Lung (tissue), 11 donors: ENCODE measurements at regions not wholly inside any gene's neighbourhood (a gene's known extent, or its start where the extent isn't known, plus 50 kb on each side); places are given as distances from the start of the nearest gene placed in this dataset.

Experiments
- ATAC-seq: fragments of 200-7000 bp; cut with Tn5 transposase; one replicate; pipeline ENCODE4 v1.9.1; 2020; ENCODE audit warnings: moderate number of reproducible peaks; ENCODE audit not compliant: insufficient read depth, low FRiP score
- DNase-seq, 3 donors: peaks; one replicate each; pipeline ENCODE4 v3.0.0-alpha.2; 2013 to 2017
- H3K27ac ChIP-seq, 2 donors: one replicate each; pipeline ENCODE4 v1.5.1; 2013; ENCODE audit warnings: mild to moderate bottlenecking in 2 of 2, moderate library complexity in 2 of 2, control low read depth in 1 of 2, inconsistent platforms in 1 of 2, low read depth in 1 of 2, low read length in 1 of 2
- H3K27me3 ChIP-seq, 3 donors: one replicate each; pipeline ENCODE4 v1.5.1; 2013; ENCODE audit warnings: low read length in 2 of 3; ENCODE audit not compliant: control insufficient read depth in 3 of 3, insufficient read depth in 3 of 3
- H3K36me3 ChIP-seq, 4 donors: one replicate each; pipeline ENCODE4 v1.5.1; 2013; ENCODE audit warnings: low read length in 4 of 4, mild to moderate bottlenecking in 1 of 4, moderate library complexity in 1 of 4; ENCODE audit not compliant: control insufficient read depth in 4 of 4, insufficient read depth in 4 of 4
- H3K4me1 ChIP-seq, 5 donors: one replicate each; pipeline ENCODE4 v1.5.1; 2013; ENCODE audit warnings: low read length in 5 of 5, mild to moderate bottlenecking in 2 of 5, moderate library complexity in 1 of 5; ENCODE audit not compliant: control insufficient read depth in 5 of 5, insufficient read depth in 5 of 5
- H3K4me3 ChIP-seq: one replicate; pipeline ENCODE4 v1.5.1; 2013; ENCODE audit warnings: mild to moderate bottlenecking, control low read depth, moderate library complexity
- H3K9ac ChIP-seq, 2 donors: one replicate each; pipeline ENCODE4 v1.5.1; 2013; ENCODE audit warnings: low read length in 2 of 2, control low read depth in 1 of 2; ENCODE audit not compliant: insufficient read depth in 1 of 2
- H3K9me3 ChIP-seq, 4 donors: one replicate each; pipeline ENCODE4 v1.5.1; 2013; ENCODE audit warnings: low read length in 3 of 4, mild to moderate bottlenecking in 1 of 4, moderate library complexity in 1 of 4; ENCODE audit not compliant: control insufficient read depth in 4 of 4, insufficient read depth in 3 of 4
- WGBS, 2 donors: extraction: QIAGEN DNeasy Blood & Tissue Kit; methylation state at CpG; one replicate each; pipeline ENCODE4 v1.1.7; 2013; 5-methylcytosine and 5-hydroxymethylcytosine counted together
- TF ChIP-seq, protein P1 (sequence below): IDR thresholded peaks from 2 replicates; pipeline ENCODE4 v1.5.1; 2012; ENCODE audit warnings: mild to moderate bottlenecking; ENCODE audit errors: control extremely low read depth, extremely low read depth
- donor health status: control.
- donor health status: control.
- donor health status: Bipolar disorder and iron deficiency.
- donor health status: healthy.
- donor health status: DM: yes; HTN: yes; CAD: no.

DNA sequence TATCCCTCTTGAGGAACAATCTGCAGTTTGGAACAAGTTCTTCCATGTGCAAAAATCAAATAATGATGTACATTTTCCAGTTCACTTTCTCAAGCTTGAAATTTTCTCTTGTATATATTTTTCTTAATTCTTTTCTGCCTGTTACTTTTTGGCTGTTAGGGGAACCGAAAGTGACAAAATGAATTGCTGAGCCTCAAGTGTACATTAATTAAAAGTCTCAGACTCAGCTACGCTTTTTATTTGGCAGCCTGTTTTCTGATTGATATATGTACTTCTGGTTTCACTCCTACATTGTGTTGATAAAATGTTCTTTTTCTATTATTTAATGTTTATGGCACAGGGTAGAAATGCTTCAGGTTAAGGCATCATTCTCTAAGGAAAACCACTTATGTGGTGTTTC, 999.5 kb downstream of the PDHA2 start:
- no peaks in the 10 kb centered on the region for H3K36me3 ChIP-seq
- TF ChIP-seq, protein P1, sequence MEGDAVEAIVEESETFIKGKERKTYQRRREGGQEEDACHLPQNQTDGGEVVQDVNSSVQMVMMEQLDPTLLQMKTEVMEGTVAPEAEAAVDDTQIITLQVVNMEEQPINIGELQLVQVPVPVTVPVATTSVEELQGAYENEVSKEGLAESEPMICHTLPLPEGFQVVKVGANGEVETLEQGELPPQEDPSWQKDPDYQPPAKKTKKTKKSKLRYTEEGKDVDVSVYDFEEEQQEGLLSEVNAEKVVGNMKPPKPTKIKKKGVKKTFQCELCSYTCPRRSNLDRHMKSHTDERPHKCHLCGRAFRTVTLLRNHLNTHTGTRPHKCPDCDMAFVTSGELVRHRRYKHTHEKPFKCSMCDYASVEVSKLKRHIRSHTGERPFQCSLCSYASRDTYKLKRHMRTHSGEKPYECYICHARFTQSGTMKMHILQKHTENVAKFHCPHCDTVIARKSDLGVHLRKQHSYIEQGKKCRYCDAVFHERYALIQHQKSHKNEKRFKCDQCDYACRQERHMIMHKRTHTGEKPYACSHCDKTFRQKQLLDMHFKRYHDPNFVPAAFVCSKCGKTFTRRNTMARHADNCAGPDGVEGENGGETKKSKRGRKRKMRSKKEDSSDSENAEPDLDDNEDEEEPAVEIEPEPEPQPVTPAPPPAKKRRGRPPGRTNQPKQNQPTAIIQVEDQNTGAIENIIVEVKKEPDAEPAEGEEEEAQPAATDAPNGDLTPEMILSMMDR, result no peak
- H3K4me3 ChIP-seq, result no peak overlapping the region
- no peaks in the 10 kb centered on the region for H3K4me1 ChIP-seq
- ATAC-seq (no peak), DNase-seq (no peak)
- H3K9me3 ChIP-seq, result no peaks in the 10 kb centered on the region
- no peaks in the 10 kb centered on the region for H3K27me3 ChIP-seq
- WGBS, 2 donors, result 79 to 80% methylated on average over 2 of the region's 2 CpGs
- H3K27ac ChIP-seq, result no peak overlapping the region
- no peak overlapping the region for H3K9ac ChIP-seq

DNA sequence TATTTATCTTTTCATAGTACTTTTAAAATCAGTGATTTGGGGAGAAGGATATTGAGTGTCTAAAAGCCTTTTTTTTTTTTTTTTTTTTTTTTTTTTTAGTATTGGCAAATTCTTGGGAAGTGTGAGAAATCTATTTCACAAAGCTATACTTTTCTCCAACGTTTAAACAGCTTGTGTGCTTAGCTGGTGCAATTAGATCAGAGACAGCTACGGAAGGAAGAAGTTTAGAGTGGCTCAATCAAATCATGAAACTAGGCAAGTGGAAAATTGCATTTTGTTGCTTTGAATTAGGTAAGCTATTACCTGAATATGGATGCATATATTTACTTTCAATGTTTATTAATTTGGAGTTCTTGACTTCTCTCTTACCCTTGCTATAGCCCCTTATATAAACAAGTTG, 1001.9 kb downstream of the PDHA2 start:
- no peaks in the 10 kb centered on the region for H3K9me3 ChIP-seq
- TF ChIP-seq, protein P1, result no peak
- DNase-seq, result no peak
- no peaks in the 10 kb centered on the region for H3K36me3 ChIP-seq
- no peak for ATAC-seq
- 73 to 75% methylated on average over 2 of the region's 2 CpGs for WGBS, 2 donors
- H3K27ac ChIP-seq, result no peak overlapping the region
- no peak overlapping the region for H3K9ac ChIP-seq
- no peak overlapping the region for H3K4me3 ChIP-seq
- no peaks in the 10 kb centered on the region for H3K4me1 ChIP-seq
- no peaks in the 10 kb centered on the region for H3K27me3 ChIP-seq

DNA sequence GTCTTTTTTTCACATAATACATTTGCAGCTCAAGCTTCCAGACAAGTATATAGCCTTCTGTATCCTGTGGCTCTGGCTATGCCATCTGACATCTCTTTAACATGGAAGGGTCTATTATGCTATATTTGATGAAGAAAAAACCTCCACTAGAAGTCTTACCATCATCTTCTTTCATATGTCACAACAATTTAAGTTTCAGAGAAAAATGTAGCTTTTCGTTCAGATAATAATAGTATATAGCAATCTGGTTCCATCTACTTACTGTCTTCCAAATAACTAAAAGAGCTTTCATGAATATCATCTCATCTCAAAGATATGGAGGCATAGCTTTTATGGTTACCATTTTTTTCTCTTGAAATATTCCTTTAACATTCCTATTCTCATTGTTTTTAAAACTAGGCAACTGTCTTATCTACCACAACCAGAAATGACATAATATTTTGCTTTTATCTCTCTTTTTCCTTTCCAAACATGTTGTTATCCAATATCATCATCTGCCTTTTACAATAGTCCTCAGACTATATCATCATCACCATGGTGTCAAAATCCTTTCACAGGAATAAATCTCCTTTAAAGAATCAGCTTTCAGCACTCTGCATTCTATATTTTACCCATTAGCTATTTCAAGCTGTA, 1005.1 kb downstream of the PDHA2 start:
- Histone ChIP-seq H3K4me1 (no peaks in the 10 kb centered on the region), H3K27ac (no peak overlapping the region), H3K27me3 (no peaks in the 10 kb centered on the region), H3K36me3 (no peaks in the 10 kb centered on the region), H3K9me3 (no peaks in the 10 kb centered on the region), H3K4me3 (no peak overlapping the region), H3K9ac (no peak overlapping the region)
- DNase-seq (no peak), ATAC-seq (no peak)
- whole genome bisulfite sequencing, 2 donors, result 80 to 83% methylated on average over 1 of the region's 1 CpG
- TF ChIP-seq, protein P1, result no peak

GRCh38 chr4:96845819-96846218, 1005.9 kb downstream of the PDHA2 start:
- H3K4me3 ChIP-seq, result no peak overlapping the region
- no peak for DNase-seq

More at GRCh38 chr4:96845819-96846218, 1005.9 kb downstream of the PDHA2 start:
- ATAC-seq, result no peak
- TF ChIP-seq, protein P1, result no peak
- Histone ChIP-seq H3K36me3 (no peaks in the 10 kb centered on the region), H3K4me1 (no peaks in the 10 kb centered on the region), H3K27ac (no peak overlapping the region), H3K9ac (no peak overlapping the region), H3K9me3 (no peaks in the 10 kb centered on the region), H3K27me3 (no peaks in the 10 kb centered on the region)
- 75 to 86% methylated on average over 2 of the region's 2 CpGs for WGBS, 2 donors
